ENCODE measurements at regions not wholly inside any gene's neighbourhood (a gene's known extent, or its start where the extent isn't known, plus 50 kb on each side); places are given as distances from the start of the nearest gene placed in this dataset.

GRCh38 chr5:42970636-42971559 is 69.2 kb downstream of the ANXA2R start:
- Histone ChIP-seq H3K4me3 (no peak overlapping the region), H4K20me1 (replicated peaks; ENCODE audit: insufficient read depth) (no peaks in the 10 kb centered on the region), H3K36me3 (ENCODE audit: insufficient read depth) (no peaks in the 10 kb centered on the region), H2AFZ (no peak overlapping the region), H3K27ac (ENCODE audit: low read depth) (no peak overlapping the region), H3K4me2 (no peak overlapping the region), H3F3A (replicated peaks; ENCODE audit: low read depth) (no peaks in the 10 kb centered on the region), H3K9me2 (ENCODE audit: insufficient read depth) (no peaks in the 10 kb centered on the region), H3K27me3 (ENCODE audit: insufficient read depth) (no peaks in the 10 kb centered on the region), H3K79me2 (replicated peaks; ENCODE audit: insufficient read depth) (no peaks in the 10 kb centered on the region), H3K4me1 (ENCODE audit: insufficient read depth) (no peaks in the 10 kb centered on the region)
- DNase-seq (ENCODE audit: low spot score) (peak; percentile 89), ATAC-seq (peak; percentile 97)
- no peak overlapping the region for H3K4me3 Mint-ChIP-seq
- H3K9me3 Mint-ChIP-seq = no peaks in the 10 kb centered on the region; the same call in 2 of the 3 replicates
- no peaks in the 10 kb centered on the region for H3K4me1 Mint-ChIP-seq
- TF ChIP-seq CTCF (conservative IDR thresholded peaks at IDR 0.05; ENCODE audit: low read depth in 2 of 2) = peak; percentile 63 to 90
- TF ChIP-seq NANOG (IDR thresholded peaks at IDR 0.05; ENCODE audit: borderline replicate concordance) = no peak
- TF ChIP-seq, protein P1, sequence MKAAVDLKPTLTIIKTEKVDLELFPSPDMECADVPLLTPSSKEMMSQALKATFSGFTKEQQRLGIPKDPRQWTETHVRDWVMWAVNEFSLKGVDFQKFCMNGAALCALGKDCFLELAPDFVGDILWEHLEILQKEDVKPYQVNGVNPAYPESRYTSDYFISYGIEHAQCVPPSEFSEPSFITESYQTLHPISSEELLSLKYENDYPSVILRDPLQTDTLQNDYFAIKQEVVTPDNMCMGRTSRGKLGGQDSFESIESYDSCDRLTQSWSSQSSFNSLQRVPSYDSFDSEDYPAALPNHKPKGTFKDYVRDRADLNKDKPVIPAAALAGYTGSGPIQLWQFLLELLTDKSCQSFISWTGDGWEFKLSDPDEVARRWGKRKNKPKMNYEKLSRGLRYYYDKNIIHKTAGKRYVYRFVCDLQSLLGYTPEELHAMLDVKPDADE (IDR thresholded peaks at IDR 0.05) = no peak
- H3K27ac Mint-ChIP-seq = no peak overlapping the region
- H3K36me3 Mint-ChIP-seq (ENCODE audit: low read depth) = no peaks in the 10 kb centered on the region
- peaks cover 3% of the 10 kb centered on the region for H3K27me3 Mint-ChIP-seq (ENCODE audit: insufficient read depth, low read depth, poor library complexity)

- Mint-ChIP-seq H3K36me3 (ENCODE audit: low read depth) (no peaks in the 10 kb centered on the region), H3K27me3 (ENCODE audit: insufficient read depth, low read depth, poor library complexity) (peaks cover 2% of the 10 kb centered on the region), H3K27ac (no peak overlapping the region), H3K4me1 (no peaks in the 10 kb centered on the region), H3K4me3 (no peak overlapping the region), H3K9me3 (no peaks in the 10 kb centered on the region)
- H3F3A ChIP-seq (replicated peaks; ENCODE audit: low read depth) = no peaks in the 10 kb centered on the region
- H4K20me1 ChIP-seq (replicated peaks; ENCODE audit: insufficient read depth) = no peaks in the 10 kb centered on the region
- H3K36me3 ChIP-seq (ENCODE audit: insufficient read depth) = no peaks in the 10 kb centered on the region
- no peaks in the 10 kb centered on the region for H3K79me2 ChIP-seq (replicated peaks; ENCODE audit: insufficient read depth)
- no peaks in the 10 kb centered on the region for H3K4me1 ChIP-seq (ENCODE audit: insufficient read depth)
- H3K4me3 ChIP-seq = no peak overlapping the region
- H3K27me3 ChIP-seq (ENCODE audit: insufficient read depth) = no peaks in the 10 kb centered on the region
- H3K27ac ChIP-seq (ENCODE audit: low read depth) = no peak overlapping the region
- no peak overlapping the region for H3K4me2 ChIP-seq
- H3K9me2 ChIP-seq (ENCODE audit: insufficient read depth) = no peaks in the 10 kb centered on the region
- ATAC-seq (no peak), DNase-seq (ENCODE audit: low spot score) (no peak)
- no peak overlapping the region for H2AFZ ChIP-seq
- TF ChIP-seq, protein P2, sequence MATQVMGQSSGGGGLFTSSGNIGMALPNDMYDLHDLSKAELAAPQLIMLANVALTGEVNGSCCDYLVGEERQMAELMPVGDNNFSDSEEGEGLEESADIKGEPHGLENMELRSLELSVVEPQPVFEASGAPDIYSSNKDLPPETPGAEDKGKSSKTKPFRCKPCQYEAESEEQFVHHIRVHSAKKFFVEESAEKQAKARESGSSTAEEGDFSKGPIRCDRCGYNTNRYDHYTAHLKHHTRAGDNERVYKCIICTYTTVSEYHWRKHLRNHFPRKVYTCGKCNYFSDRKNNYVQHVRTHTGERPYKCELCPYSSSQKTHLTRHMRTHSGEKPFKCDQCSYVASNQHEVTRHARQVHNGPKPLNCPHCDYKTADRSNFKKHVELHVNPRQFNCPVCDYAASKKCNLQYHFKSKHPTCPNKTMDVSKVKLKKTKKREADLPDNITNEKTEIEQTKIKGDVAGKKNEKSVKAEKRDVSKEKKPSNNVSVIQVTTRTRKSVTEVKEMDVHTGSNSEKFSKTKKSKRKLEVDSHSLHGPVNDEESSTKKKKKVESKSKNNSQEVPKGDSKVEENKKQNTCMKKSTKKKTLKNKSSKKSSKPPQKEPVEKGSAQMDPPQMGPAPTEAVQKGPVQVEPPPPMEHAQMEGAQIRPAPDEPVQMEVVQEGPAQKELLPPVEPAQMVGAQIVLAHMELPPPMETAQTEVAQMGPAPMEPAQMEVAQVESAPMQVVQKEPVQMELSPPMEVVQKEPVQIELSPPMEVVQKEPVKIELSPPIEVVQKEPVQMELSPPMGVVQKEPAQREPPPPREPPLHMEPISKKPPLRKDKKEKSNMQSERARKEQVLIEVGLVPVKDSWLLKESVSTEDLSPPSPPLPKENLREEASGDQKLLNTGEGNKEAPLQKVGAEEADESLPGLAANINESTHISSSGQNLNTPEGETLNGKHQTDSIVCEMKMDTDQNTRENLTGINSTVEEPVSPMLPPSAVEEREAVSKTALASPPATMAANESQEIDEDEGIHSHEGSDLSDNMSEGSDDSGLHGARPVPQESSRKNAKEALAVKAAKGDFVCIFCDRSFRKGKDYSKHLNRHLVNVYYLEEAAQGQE (IDR thresholded peaks at IDR 0.05; ENCODE audit: unreplicated experiment) = no peak
- TF ChIP-seq STAT1 (IDR thresholded peaks at IDR 0.05; ENCODE audit: unreplicated experiment) = no peak
- TF ChIP-seq EZH2 (IDR thresholded peaks at IDR 0.05; ENCODE audit: low read depth, unreplicated experiment) = no peak
- TF ChIP-seq, protein P1 (IDR thresholded peaks at IDR 0.05) = no peak
Observed at GRCh38 chr5:42965934-42966333, 74.2 kb downstream of the ANXA2R start.

Data from GM23338 (cell line).